HG03139 (cell line): ENCODE measurements at regions not wholly inside any gene's neighbourhood (a gene's known extent, or its start where the extent isn't known, plus 50 kb on each side); places are given as distances from the start of the nearest gene placed in this dataset.

Source experiments
- ATAC-seq: cut with Tn5 transposase; IDR thresholded peaks from one replicate; pipeline ENCODE4 v1.9.1; 2021; ENCODE audit not compliant: unreplicated experiment

GRCh38 chr3:44016818-44017217 lies 224.9 kb upstream of the TOPAZ1 start:
- ATAC-seq = no peak

- ATAC-seq = no peak
Measured at GRCh38 chr3:44018926-44019325, 222.8 kb upstream of the TOPAZ1 start.

- no peak for ATAC-seq
Measured at GRCh38 chr3:44019736-44020135, 221.9 kb upstream of the TOPAZ1 start.

- ATAC-seq = no peak
Measured at GRCh38 chr3:44020143-44020542, 221.5 kb upstream of the TOPAZ1 start.

- no peak for ATAC-seq
Measured at GRCh38 chr3:44021651-44022594, 219.8 kb upstream of the TOPAZ1 start.

- ATAC-seq = no peak
Measured at GRCh38 chr3:44023961-44024593, 217.6 kb upstream of the TOPAZ1 start.

- no peak for ATAC-seq
Measured at GRCh38 chr3:44026220-44026865, 215.3 kb upstream of the TOPAZ1 start.

GRCh38 chr3:44029100-44029499 lies 212.6 kb upstream of the TOPAZ1 start:
- no peak for ATAC-seq

- ATAC-seq = no peak
Measured at GRCh38 chr3:44030285-44030684, 211.4 kb upstream of the TOPAZ1 start.

GRCh38 chr3:44030687-44031305 lies 210.9 kb upstream of the TOPAZ1 start:
- no peak for ATAC-seq

GRCh38 chr3:44031387-44032380 lies 210.0 kb upstream of the TOPAZ1 start:
- ATAC-seq = no peak

GRCh38 chr3:44032487-44032886 lies 209.2 kb upstream of the TOPAZ1 start:
- ATAC-seq = no peak

GRCh38 chr3:44033123-44033522 lies 208.6 kb upstream of the TOPAZ1 start:
- no peak for ATAC-seq

GRCh38 chr3:44036850-44037249 lies 204.8 kb upstream of the TOPAZ1 start:
- no peak for ATAC-seq

- ATAC-seq = no peak
Measured at GRCh38 chr3:44039006-44039405, 202.7 kb upstream of the TOPAZ1 start.

GRCh38 chr3:44041726-44042125 lies 200.0 kb upstream of the TOPAZ1 start:
- ATAC-seq = no peak

- no peak for ATAC-seq
Measured at GRCh38 chr3:44042772-44043171, 198.9 kb upstream of the TOPAZ1 start.

- ATAC-seq = peak; percentile 78
Measured at GRCh38 chr3:44045476-44046275, 196.0 kb upstream of the TOPAZ1 start.

- ATAC-seq = no peak
Measured at GRCh38 chr3:44047796-44048195, 193.9 kb upstream of the TOPAZ1 start.
